ENCODE measurements at regions not wholly inside any gene's neighbourhood (a gene's known extent, or its start where the extent isn't known, plus 50 kb on each side); places are given as distances from the start of the nearest gene placed in this dataset.

DNA sequence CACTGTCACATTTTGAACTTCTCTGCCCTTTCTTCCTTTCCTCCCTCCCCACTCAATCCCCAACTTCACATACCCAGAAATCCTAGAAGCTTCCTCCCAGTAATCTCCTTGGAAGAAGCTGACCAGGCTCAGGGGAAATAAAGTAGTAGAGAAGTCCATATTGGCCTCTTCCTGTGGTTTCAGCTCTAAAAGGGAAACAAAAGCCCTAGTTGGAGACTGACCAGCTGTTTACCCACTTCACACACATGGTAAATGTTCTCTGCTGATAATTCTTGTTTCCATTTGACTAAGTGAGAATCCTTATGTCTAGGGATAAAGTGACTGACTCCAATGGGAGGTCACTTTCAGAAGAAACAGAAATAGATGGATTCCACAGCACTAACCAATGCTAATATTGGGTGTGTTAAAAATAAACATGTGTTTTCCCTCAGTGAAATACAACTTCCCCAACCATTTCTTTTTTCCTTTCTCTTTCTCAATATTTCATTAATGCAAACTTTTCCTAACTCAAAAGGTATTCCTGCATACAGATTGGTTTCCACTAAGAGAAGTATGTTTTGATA lies 178.9 kb upstream of the DPT start:
- no peak overlapping the region for H3K4me3 ChIP-seq (replicated peaks in 1 of 2; ENCODE audit: low read depth in 2 of 2, low read length in 2 of 2)
- DNase-seq (ENCODE audit: low read depth in 2 of 2): no peak

DNA sequence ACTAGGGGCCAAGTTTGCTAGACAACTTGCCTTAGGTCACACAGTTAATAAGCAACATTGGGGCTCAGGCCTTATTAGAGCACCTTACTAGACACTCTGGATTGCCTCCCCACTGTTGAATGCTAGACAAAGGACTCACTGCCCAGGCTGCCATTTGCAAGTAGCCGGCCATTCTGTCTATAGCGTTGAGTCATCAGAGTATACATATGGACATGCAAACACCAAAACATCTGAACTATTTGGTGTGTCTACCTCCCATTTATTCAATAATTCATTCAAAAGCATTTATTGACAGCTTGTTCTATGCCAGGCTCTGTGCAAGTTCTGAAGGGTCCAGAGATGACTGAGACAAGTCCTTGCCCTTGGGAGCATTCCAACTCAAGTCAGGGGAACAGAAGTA lies 181.4 kb upstream of the DPT start:
- no peak for DNase-seq (ENCODE audit: low read depth in 2 of 2)
- TF ChIP-seq, protein P1, sequence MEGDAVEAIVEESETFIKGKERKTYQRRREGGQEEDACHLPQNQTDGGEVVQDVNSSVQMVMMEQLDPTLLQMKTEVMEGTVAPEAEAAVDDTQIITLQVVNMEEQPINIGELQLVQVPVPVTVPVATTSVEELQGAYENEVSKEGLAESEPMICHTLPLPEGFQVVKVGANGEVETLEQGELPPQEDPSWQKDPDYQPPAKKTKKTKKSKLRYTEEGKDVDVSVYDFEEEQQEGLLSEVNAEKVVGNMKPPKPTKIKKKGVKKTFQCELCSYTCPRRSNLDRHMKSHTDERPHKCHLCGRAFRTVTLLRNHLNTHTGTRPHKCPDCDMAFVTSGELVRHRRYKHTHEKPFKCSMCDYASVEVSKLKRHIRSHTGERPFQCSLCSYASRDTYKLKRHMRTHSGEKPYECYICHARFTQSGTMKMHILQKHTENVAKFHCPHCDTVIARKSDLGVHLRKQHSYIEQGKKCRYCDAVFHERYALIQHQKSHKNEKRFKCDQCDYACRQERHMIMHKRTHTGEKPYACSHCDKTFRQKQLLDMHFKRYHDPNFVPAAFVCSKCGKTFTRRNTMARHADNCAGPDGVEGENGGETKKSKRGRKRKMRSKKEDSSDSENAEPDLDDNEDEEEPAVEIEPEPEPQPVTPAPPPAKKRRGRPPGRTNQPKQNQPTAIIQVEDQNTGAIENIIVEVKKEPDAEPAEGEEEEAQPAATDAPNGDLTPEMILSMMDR (IDR thresholded peaks at IDR 0.05; ENCODE audit: low read depth, low read length): no peak

More for the DNA sequence above, 178.9 kb upstream of the DPT start:
- TF ChIP-seq, protein P1 (IDR thresholded peaks at IDR 0.05; ENCODE audit: low read depth, low read length): no peak

DNA sequence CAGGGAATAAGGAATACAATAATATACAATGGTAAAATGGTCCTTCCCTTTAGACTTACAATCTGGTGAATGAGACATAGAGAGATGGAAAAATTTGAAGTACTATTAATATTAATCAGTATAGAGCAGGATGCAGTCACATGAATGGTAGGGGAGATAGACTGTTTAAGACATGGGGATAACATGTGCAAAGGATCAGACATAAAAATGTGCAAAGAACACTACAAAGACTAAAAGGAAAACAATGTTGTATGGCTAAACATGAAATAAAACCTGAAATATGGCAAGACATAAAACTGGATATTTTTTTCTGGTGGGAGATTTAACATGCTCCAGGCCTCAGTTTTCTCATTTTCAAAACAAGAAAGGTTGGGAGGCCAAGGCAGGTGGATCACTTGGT lies 182.4 kb upstream of the DPT start:
- DNase-seq (ENCODE audit: low read depth in 2 of 2): no peak
- H3K4me3 ChIP-seq (replicated peaks in 1 of 2; ENCODE audit: low read depth in 2 of 2, low read length in 2 of 2): no peak overlapping the region
- TF ChIP-seq, protein P1 (IDR thresholded peaks at IDR 0.05; ENCODE audit: low read depth, low read length): no peak

More for the DNA sequence above, 181.4 kb upstream of the DPT start:
- H3K4me3 ChIP-seq (replicated peaks in 1 of 2; ENCODE audit: low read depth in 2 of 2, low read length in 2 of 2): no peak overlapping the region

GRCh38 chr1:168913711-168914463 lies 184.9 kb upstream of the DPT start:
- no peak for DNase-seq (ENCODE audit: low read depth in 2 of 2)
- TF ChIP-seq, protein P1 (IDR thresholded peaks at IDR 0.05; ENCODE audit: low read depth, low read length): no peak
- no peak overlapping the region for H3K4me3 ChIP-seq (replicated peaks in 1 of 2; ENCODE audit: low read depth in 2 of 2, low read length in 2 of 2)

GRCh38 chr1:168917309-168917708 lies 188.3 kb upstream of the DPT start:
- H3K4me3 ChIP-seq (replicated peaks in 1 of 2; ENCODE audit: low read depth in 2 of 2, low read length in 2 of 2): no peak overlapping the region
- no peak for DNase-seq (ENCODE audit: low read depth in 2 of 2)
- TF ChIP-seq, protein P1 (IDR thresholded peaks at IDR 0.05; ENCODE audit: low read depth, low read length): no peak

- H3K4me3 ChIP-seq (replicated peaks in 1 of 2; ENCODE audit: low read depth in 2 of 2, low read length in 2 of 2): no peak overlapping the region
- TF ChIP-seq, protein P1 (IDR thresholded peaks at IDR 0.05; ENCODE audit: low read depth, low read length): no peak
- DNase-seq (ENCODE audit: low read depth in 2 of 2): no peak
Observed at GRCh38 chr1:168917796-168918195, 188.7 kb upstream of the ATP1B1 start.

All from cardiac fibroblast (primary cell).